Neural cell (in vitro differentiated cells): ENCODE measurements at regions not wholly inside any gene's neighbourhood (a gene's known extent, or its start where the extent isn't known, plus 50 kb on each side); places are given as distances from the start of the nearest gene placed in this dataset.

Experiments
- H2AFZ ChIP-seq: fragments of 200-600, 300-800 bp; sonication (generic), shearing (Covaris generic); 2 replicates; pipeline ENCODE4 v1.6.0; 2014; ENCODE audit warnings: low read depth, mild to moderate bottlenecking, antibody characterized with exemption, low read length, moderate library complexity
- H3F3A ChIP-seq: fragments of 200-600 bp; shearing (Covaris generic); 2 replicates; pipeline ENCODE4 v1.6.1; 2016; ENCODE audit warnings: mild to moderate bottlenecking, moderate library complexity, mixed read lengths, antibody characterized with exemption, low read length; ENCODE audit not compliant: insufficient read depth, poor library complexity, severe bottlenecking
- H3K27ac ChIP-seq: fragments of 200-600, 300-800 bp; sonication (generic), shearing (Covaris generic); 2 replicates; pipeline ENCODE4 v1.5.1; 2014; ENCODE audit warnings: mild to moderate bottlenecking, low read length, moderate library complexity
- H3K27me3 ChIP-seq: fragments of 300-800, 200-600 bp; sonication (generic), shearing (Covaris generic); 2 replicates; pipeline ENCODE4 v1.6.0; 2014; ENCODE audit warnings: mild to moderate bottlenecking, low read depth, low read length, moderate library complexity; ENCODE audit not compliant: insufficient read depth
- H3K36me3 ChIP-seq: fragments of 300-800, 200-600 bp; sonication (generic), shearing (Covaris generic); 2 replicates; pipeline ENCODE4 v1.5.1; 2014; ENCODE audit warnings: mild to moderate bottlenecking, antibody characterized with exemption, low read length, moderate library complexity; ENCODE audit not compliant: insufficient read depth
- H3K4me2 ChIP-seq: fragments of 300-800, 200-600 bp; sonication (generic), shearing (Covaris generic); 2 replicates; pipeline ENCODE4 v1.6.0; 2014; ENCODE audit warnings: mild to moderate bottlenecking, low read length
- H3K4me3 ChIP-seq: fragments of 300-800, 200-600 bp; sonication (generic), shearing (Covaris generic); 2 replicates; pipeline ENCODE4 v1.5.1; 2014; ENCODE audit warnings: mild to moderate bottlenecking, low read length, moderate library complexity
- H3K79me2 ChIP-seq: fragments of 200-600 bp; shearing (Covaris generic); replicated peaks from 2 replicates; pipeline ENCODE4 v1.6.0; 2014; ENCODE audit warnings: mild to moderate bottlenecking, low read length, moderate library complexity; ENCODE audit not compliant: insufficient read depth
- H3K9ac ChIP-seq: fragments of 300-800, 200-600 bp; sonication (generic), shearing (Covaris generic); 2 replicates; pipeline ENCODE4 v1.6.1; 2016; ENCODE audit warnings: mild to moderate bottlenecking, low read length, mixed read lengths
- H3K9me2 ChIP-seq: fragments of 200-600 bp; shearing (Covaris generic); 2 replicates; pipeline ENCODE4 v1.6.1; 2016; ENCODE audit warnings: mild to moderate bottlenecking, low read length, mixed read lengths; ENCODE audit not compliant: insufficient read depth
- H3K9me3 ChIP-seq: fragments of 200-600, 300-800 bp; sonication (generic), shearing (Covaris generic); 2 replicates; pipeline ENCODE4 v1.6.1; 2016; ENCODE audit warnings: mild to moderate bottlenecking, mixed run types, low read length, moderate library complexity, mixed read lengths
- H4K20me1 ChIP-seq: fragments of 200-600 bp; shearing (Covaris generic); 2 replicates; pipeline ENCODE4 v1.6.1; 2016; ENCODE audit warnings: mild to moderate bottlenecking, mixed run types; ENCODE audit not compliant: insufficient read depth
- EP300 ChIP-seq: fragments of 450-650 bp; conservative IDR thresholded peaks from 2 replicates; pipeline ENCODE4 v1.6.1; 2014; ENCODE audit warnings: antibody characterized with exemption, mild to moderate bottlenecking, moderate library complexity; ENCODE audit not compliant: poor library complexity, severe bottlenecking
- EZH2 ChIP-seq: fragments of 200-600, 300-800 bp; shearing (Covaris generic), sonication (generic); IDR thresholded peaks from 2 replicates; pipeline ENCODE4 v1.6.1; 2014; ENCODE audit warnings: antibody characterized with exemption, low read length, borderline replicate concordance, mild to moderate bottlenecking; ENCODE audit not compliant: insufficient read depth, poor library complexity, severe bottlenecking
- MXI1 ChIP-seq: fragments of 450-650 bp; conservative IDR thresholded peaks from 2 replicates; pipeline ENCODE4 v1.6.1; 2014; ENCODE audit warnings: antibody characterized with exemption, mild to moderate bottlenecking; ENCODE audit not compliant: poor library complexity, severe bottlenecking
- POLR2AphosphoS5 ChIP-seq: IDR thresholded peaks from 2 replicates; pipeline ENCODE4 v1.6.1; 2012
- RAD21 ChIP-seq: fragments of 450-650 bp; conservative IDR thresholded peaks from 2 replicates; pipeline ENCODE4 v1.6.1; 2014; ENCODE audit warnings: antibody characterized with exemption, mild to moderate bottlenecking, moderate library complexity
- SMC3 ChIP-seq: fragments of 450-650 bp; conservative IDR thresholded peaks from 2 replicates; pipeline ENCODE4 v1.6.1; 2014; ENCODE audit warnings: antibody characterized with exemption, mild to moderate bottlenecking, moderate library complexity; ENCODE audit not compliant: poor library complexity
- TAF1 ChIP-seq: IDR thresholded peaks from 2 replicates; pipeline ENCODE4 v1.6.1; 2012; ENCODE audit warnings: low read depth
- TF ChIP-seq, protein P1 (sequence below): IDR thresholded peaks from 2 replicates; pipeline ENCODE4 v1.6.1; 2012; ENCODE audit warnings: borderline replicate concordance
- TF ChIP-seq, protein P2 (sequence below): fragments of 450-650 bp; IDR thresholded peaks from 2 replicates; pipeline ENCODE4 v1.5.1; 2014; ENCODE audit warnings: antibody characterized with exemption, mild to moderate bottlenecking, moderate library complexity; ENCODE audit not compliant: poor library complexity, severe bottlenecking

DNA sequence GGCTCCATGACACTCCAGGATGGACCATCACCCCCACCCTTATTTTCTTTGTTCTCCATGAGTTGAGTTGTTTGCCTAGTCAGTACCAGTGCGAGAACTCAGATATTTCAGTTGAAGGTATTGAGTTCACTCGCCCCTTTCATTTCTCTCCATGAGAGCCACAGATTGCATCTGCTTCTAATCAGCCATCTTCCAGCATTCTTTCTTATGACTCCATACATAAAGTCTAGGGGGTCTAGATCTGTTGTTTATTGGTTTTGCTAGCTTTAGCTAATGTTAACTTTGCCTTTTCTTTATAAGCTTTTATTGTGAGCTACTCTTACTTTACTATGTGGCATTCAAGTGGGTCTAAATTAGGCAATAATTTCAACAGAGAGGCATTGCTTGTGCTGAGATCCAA is 71.6 kb upstream of the PDC start:
- no peak overlapping the region for H3K4me2 ChIP-seq
- H3K9me3 ChIP-seq: no peaks in the 10 kb centered on the region
- H3K9ac ChIP-seq: no peak overlapping the region
- no peaks in the 10 kb centered on the region for H4K20me1 ChIP-seq
- H3F3A ChIP-seq: no peaks in the 10 kb centered on the region
- H3K9me2 ChIP-seq: no peaks in the 10 kb centered on the region
- no peak overlapping the region for H3K27ac ChIP-seq
- no peak overlapping the region for H3K4me3 ChIP-seq
- TF ChIP-seq EP300 (no peak), RAD21 (no peak), MXI1 (no peak), SMC3 (no peak), POLR2AphosphoS5 (no peak), EZH2 (no peak), TAF1 (no peak)
- TF ChIP-seq, protein P1, sequence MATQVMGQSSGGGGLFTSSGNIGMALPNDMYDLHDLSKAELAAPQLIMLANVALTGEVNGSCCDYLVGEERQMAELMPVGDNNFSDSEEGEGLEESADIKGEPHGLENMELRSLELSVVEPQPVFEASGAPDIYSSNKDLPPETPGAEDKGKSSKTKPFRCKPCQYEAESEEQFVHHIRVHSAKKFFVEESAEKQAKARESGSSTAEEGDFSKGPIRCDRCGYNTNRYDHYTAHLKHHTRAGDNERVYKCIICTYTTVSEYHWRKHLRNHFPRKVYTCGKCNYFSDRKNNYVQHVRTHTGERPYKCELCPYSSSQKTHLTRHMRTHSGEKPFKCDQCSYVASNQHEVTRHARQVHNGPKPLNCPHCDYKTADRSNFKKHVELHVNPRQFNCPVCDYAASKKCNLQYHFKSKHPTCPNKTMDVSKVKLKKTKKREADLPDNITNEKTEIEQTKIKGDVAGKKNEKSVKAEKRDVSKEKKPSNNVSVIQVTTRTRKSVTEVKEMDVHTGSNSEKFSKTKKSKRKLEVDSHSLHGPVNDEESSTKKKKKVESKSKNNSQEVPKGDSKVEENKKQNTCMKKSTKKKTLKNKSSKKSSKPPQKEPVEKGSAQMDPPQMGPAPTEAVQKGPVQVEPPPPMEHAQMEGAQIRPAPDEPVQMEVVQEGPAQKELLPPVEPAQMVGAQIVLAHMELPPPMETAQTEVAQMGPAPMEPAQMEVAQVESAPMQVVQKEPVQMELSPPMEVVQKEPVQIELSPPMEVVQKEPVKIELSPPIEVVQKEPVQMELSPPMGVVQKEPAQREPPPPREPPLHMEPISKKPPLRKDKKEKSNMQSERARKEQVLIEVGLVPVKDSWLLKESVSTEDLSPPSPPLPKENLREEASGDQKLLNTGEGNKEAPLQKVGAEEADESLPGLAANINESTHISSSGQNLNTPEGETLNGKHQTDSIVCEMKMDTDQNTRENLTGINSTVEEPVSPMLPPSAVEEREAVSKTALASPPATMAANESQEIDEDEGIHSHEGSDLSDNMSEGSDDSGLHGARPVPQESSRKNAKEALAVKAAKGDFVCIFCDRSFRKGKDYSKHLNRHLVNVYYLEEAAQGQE: no peak
- TF ChIP-seq, protein P2, sequence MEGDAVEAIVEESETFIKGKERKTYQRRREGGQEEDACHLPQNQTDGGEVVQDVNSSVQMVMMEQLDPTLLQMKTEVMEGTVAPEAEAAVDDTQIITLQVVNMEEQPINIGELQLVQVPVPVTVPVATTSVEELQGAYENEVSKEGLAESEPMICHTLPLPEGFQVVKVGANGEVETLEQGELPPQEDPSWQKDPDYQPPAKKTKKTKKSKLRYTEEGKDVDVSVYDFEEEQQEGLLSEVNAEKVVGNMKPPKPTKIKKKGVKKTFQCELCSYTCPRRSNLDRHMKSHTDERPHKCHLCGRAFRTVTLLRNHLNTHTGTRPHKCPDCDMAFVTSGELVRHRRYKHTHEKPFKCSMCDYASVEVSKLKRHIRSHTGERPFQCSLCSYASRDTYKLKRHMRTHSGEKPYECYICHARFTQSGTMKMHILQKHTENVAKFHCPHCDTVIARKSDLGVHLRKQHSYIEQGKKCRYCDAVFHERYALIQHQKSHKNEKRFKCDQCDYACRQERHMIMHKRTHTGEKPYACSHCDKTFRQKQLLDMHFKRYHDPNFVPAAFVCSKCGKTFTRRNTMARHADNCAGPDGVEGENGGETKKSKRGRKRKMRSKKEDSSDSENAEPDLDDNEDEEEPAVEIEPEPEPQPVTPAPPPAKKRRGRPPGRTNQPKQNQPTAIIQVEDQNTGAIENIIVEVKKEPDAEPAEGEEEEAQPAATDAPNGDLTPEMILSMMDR: no peak
- H3K79me2 ChIP-seq: no peaks in the 10 kb centered on the region
- no peak overlapping the region for H2AFZ ChIP-seq
- H3K27me3 ChIP-seq: no peaks in the 10 kb centered on the region
- no peaks in the 10 kb centered on the region for H3K36me3 ChIP-seq

GRCh38 chr1:186531561-186532165 is 70.7 kb upstream of the PDC start:
- H3K36me3 ChIP-seq: no peaks in the 10 kb centered on the region
- no peak overlapping the region for H3K27ac ChIP-seq
- H3K4me2 ChIP-seq: no peak overlapping the region
- H3F3A ChIP-seq: no peaks in the 10 kb centered on the region
- H2AFZ ChIP-seq: no peak overlapping the region
- no peaks in the 10 kb centered on the region for H4K20me1 ChIP-seq
- H3K27me3 ChIP-seq: no peaks in the 10 kb centered on the region
- TF ChIP-seq TAF1 (no peak), POLR2AphosphoS5 (no peak), EP300 (no peak)
- TF ChIP-seq, protein P1: no peak
- H3K9ac ChIP-seq: no peak overlapping the region
- H3K79me2 ChIP-seq: no peaks in the 10 kb centered on the region
- no peaks in the 10 kb centered on the region for H3K9me2 ChIP-seq
- no peaks in the 10 kb centered on the region for H3K9me3 ChIP-seq
- no peak overlapping the region for H3K4me3 ChIP-seq
